ENCODE measurements at regions not wholly inside any gene's neighbourhood (a gene's known extent, or its start where the extent isn't known, plus 50 kb on each side); places are given as distances from the start of the nearest gene placed in this dataset.

DNA sequence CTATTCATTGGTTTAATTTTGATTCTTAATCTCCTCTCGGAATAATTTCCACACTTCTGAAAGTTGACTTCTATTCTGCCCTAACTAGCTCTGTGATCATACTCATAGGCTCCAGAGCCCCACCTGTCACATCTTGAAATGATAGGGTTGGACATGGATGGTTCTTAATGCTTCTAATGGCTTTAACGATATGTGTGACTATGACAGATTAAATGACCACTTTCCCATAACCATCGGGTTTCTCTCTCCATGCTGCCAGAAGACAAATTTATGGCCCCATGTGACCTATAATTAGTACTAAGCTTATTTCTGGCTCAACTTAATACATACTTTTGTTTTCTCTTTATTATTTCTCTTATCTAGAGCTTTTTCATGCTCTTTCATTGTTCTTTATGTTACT lies 251.1 kb upstream of the TUT7 start:
- H3K27ac ChIP-seq = no peak overlapping the region
- TF ChIP-seq, protein P1, sequence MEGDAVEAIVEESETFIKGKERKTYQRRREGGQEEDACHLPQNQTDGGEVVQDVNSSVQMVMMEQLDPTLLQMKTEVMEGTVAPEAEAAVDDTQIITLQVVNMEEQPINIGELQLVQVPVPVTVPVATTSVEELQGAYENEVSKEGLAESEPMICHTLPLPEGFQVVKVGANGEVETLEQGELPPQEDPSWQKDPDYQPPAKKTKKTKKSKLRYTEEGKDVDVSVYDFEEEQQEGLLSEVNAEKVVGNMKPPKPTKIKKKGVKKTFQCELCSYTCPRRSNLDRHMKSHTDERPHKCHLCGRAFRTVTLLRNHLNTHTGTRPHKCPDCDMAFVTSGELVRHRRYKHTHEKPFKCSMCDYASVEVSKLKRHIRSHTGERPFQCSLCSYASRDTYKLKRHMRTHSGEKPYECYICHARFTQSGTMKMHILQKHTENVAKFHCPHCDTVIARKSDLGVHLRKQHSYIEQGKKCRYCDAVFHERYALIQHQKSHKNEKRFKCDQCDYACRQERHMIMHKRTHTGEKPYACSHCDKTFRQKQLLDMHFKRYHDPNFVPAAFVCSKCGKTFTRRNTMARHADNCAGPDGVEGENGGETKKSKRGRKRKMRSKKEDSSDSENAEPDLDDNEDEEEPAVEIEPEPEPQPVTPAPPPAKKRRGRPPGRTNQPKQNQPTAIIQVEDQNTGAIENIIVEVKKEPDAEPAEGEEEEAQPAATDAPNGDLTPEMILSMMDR (conservative IDR thresholded peaks at IDR 0.05) = no peak
- TF ChIP-seq ZFX (IDR thresholded peaks at IDR 0.05) = no peak

DNA sequence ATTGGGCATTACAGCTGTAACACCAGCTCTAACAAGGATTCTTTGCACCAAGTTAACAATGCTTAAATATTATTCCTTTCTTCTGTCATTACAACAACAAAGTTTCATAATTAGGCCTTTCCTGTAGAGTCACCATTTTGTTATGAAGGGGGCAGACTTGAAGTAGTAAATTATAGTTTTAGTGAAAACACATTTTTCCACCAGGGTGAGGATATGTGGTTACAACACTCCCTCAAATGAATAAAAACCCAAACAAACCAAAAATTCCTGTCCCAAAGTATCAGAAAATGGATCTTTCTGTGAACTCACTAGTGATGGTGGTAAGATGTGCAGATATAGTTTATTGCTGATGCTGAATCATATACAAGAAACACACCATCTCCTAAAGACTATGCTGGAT lies 250.5 kb upstream of the TUT7 start:
- no peak for TF ChIP-seq ZFX (IDR thresholded peaks at IDR 0.05)
- TF ChIP-seq, protein P1 (conservative IDR thresholded peaks at IDR 0.05) = no peak
- no peak overlapping the region for H3K27ac ChIP-seq

DNA sequence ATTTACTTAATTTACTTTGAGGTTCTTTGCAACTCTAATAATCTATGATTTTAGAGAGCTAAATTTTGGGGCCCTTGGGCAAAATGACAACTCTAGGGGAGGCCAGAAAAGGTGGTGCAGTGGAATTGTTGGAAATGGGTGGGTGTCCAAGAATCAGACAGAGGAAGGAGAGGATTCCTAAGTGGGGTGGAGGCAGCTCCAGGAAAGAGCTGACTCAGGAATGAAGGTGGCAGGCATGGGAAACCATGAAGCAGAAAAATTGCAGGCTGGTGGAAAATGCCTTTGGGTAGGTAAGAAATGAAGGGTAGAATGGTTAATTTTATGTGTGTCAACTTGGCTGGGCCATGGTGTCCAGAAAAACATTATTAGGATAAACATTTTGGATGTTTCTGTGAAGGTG lies 248.5 kb upstream of the TUT7 start:
- TF ChIP-seq, protein P1 (conservative IDR thresholded peaks at IDR 0.05) = no peak
- H3K27ac ChIP-seq = no peak overlapping the region

DNA sequence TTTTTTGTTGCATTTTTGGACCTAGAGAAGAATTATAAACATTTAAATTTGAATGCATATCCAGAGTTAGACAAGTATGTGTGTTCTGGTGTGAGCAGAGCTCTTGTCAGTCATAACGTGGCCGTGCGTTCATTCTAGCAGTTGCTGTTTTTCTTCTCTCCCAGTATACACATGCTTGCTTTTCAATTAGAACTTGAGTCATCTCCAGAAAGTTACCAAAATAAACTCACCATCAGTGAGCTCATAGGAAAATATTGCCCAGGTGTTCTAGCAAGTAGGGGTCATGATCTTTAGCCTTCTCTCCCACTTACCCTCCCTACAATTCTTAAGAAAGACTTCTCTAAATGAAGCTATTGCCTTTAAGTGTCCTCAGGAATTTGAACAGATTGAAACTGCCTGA lies 247.5 kb upstream of the TUT7 start:
- H3K27ac ChIP-seq = no peak overlapping the region
- no peak for TF ChIP-seq ZFX (IDR thresholded peaks at IDR 0.05)
- TF ChIP-seq, protein P1 (conservative IDR thresholded peaks at IDR 0.05) = no peak

DNA sequence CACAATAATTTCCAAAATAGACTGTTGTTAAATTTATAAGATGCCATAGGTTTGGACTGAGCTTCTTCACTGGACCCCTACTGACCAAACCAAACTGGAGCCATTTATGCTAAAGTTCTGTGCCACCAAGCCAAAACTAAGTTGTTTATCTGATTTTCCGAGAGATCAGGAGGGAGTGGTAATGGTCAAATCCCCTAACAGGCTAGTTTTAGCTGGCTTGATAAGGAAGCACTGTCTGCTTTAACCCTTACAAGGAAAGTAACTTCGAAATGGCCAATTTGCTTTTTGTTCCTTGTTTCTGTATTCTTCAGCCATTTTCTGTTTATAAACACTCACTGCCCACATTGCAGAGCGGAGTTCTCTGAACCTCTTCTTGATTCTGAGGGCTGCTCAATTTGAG lies 246.8 kb upstream of the TUT7 start:
- H3K27ac ChIP-seq = no peak overlapping the region
- TF ChIP-seq, protein P1 (conservative IDR thresholded peaks at IDR 0.05) = no peak

DNA sequence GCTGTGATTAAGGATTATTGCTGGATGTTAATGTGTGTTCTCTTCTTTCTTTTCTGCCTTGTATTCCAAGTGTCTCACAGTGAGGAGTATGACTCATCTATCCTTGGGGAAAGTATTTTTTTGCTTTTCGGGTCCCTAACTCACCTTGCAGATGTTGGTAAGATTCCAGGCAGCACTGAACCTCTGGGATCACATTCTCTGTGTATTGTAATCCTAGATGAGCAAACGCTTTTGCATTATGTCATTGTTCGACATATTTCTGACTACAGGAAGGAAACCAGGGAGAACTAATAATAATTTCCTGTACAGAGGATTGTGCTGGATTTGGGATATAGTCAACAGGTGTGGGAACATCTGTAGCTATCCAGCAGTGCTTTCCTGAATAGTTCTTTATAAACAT lies 246.1 kb upstream of the TUT7 start:
- TF ChIP-seq, protein P1 (conservative IDR thresholded peaks at IDR 0.05) = no peak
- TF ChIP-seq ZFX (IDR thresholded peaks at IDR 0.05) = no peak
- no peak overlapping the region for H3K27ac ChIP-seq

DNA sequence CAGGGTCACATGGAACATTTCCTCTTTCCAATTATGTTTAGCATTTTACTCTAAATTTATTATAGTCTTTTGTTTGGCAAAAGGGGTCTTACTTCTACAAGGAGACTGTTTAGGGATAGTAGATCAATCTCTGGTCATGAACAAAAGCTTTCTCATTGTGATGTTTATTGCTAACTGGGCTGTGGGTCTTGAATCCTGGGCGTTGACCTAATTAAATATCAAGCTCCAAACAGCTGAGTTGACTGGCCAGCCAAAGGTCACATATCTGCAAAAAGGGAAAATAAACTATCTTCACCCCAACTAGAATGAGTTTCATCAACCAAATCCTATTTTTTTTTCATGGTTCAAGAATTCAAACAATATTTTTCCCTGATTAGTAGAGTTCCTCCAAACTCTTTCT lies 245.4 kb upstream of the TUT7 start:
- TF ChIP-seq ZFX (IDR thresholded peaks at IDR 0.05) = no peak
- TF ChIP-seq, protein P1 (conservative IDR thresholded peaks at IDR 0.05) = no peak
- no peak overlapping the region for H3K27ac ChIP-seq
